ENCODE measurements at regions not wholly inside any gene's neighbourhood (a gene's known extent, or its start where the extent isn't known, plus 50 kb on each side); places are given as distances from the start of the nearest gene placed in this dataset.

GRCh38 chrX:120021927-120022326 lies 55.6 kb downstream of the RHOXF2B start:
- TF ChIP-seq CTCF (conservative IDR thresholded peaks at IDR 0.05; ENCODE audit: low read depth, low read length): no peak
- TF ChIP-seq EZH2 (IDR thresholded peaks at IDR 0.05; ENCODE audit: low read length, unreplicated experiment): no peak
- no peak for TF ChIP-seq EZH2phosphoT487 (IDR thresholded peaks at IDR 0.05; ENCODE audit: borderline replicate concordance, low read length)
